MCF 10A (cell line): ENCODE measurements at regions not wholly inside any gene's neighbourhood (a gene's known extent, or its start where the extent isn't known, plus 50 kb on each side); places are given as distances from the start of the nearest gene placed in this dataset.
"Not testable (repeated sequence)": the region's sequence is repeated elsewhere in the genome, so short reads cannot be mapped to it uniquely, and the experiment has no call there.

ENCODE experiments used
- BruUV-seq: library from RNA; stranded (reverse); fragments of 400-500 nt; replicated peaks from 2 replicates; lab custom pipeline; 2021; lab: Mats Ljungman, UMichigan
- CTCF ChIA-PET: fragments of 300-600 bp; sonication (Branson Sonifier 250); formaldehyde crosslinking; extraction: SDS; loops from one replicate; lab custom pipeline; 2021; ENCODE audit warnings: antibody characterized with exemption, inconsistent platforms; lab: Yijun Ruan, JAX
- POLR2A ChIA-PET: fragments of 300-600, 350-650 bp; sonication (Branson Sonifier 250); formaldehyde crosslinking; extraction: SDS; loops from one replicate; lab custom pipeline; 2020; ENCODE audit warnings: antibody characterized with exemption, inconsistent platforms; lab: Yijun Ruan, JAX
- DNase-seq: peaks from one replicate; pipeline ENCODE4 v3.0.0-alpha.2; 2018; ENCODE audit not compliant: unreplicated experiment
- H3K27ac Mint-ChIP-seq: one replicate; pipeline ENCODE4 v1.8.0; 2022; ENCODE audit warnings: mild to moderate bottlenecking, low read depth, mixed read lengths; ENCODE audit not compliant: unreplicated experiment
- H3K27me3 Mint-ChIP-seq: one replicate; pipeline ENCODE4 v1.8.0; 2022; ENCODE audit warnings: mixed read lengths; ENCODE audit not compliant: insufficient read depth, unreplicated experiment
- H3K36me3 Mint-ChIP-seq: one replicate; pipeline ENCODE4 v1.8.0; 2022; ENCODE audit warnings: mild to moderate bottlenecking, moderate library complexity, mixed read lengths; ENCODE audit not compliant: insufficient read depth, unreplicated experiment
- H3K4me1 Mint-ChIP-seq: one replicate; pipeline ENCODE4 v1.8.0; 2022; ENCODE audit warnings: mixed read lengths; ENCODE audit not compliant: insufficient read depth, unreplicated experiment
- H3K4me3 Mint-ChIP-seq: one replicate; pipeline ENCODE4 v1.8.0; 2022; ENCODE audit warnings: mild to moderate bottlenecking, moderate library complexity, mixed read lengths; ENCODE audit not compliant: unreplicated experiment
- H3K9me3 Mint-ChIP-seq: one replicate; pipeline ENCODE4 v1.8.0; 2022; ENCODE audit warnings: mixed read lengths; ENCODE audit not compliant: unreplicated experiment
- intact Hi-C: fragments of 100-400 bp; cut with micrococcal nuclease; formaldehyde crosslinking; loops from 2 replicates; pipeline ENCODE4 v1.14.1; 2022

GRCh38 chrX:90485406-90485805, 563.7 kb downstream of the TGIF2LX start:
- intact Hi-C loops, POLR2A ChIA-PET, H3K4me1 Mint-ChIP-seq, H3K9me3 Mint-ChIP-seq, H3K27ac Mint-ChIP-seq, H3K27me3 Mint-ChIP-seq, DNase-seq, H3K4me3 Mint-ChIP-seq, BruUV-seq, CTCF ChIA-PET, H3K36me3 Mint-ChIP-seq: not testable (repeated sequence)

- H3K27ac Mint-ChIP-seq, POLR2A ChIA-PET, DNase-seq, H3K4me3 Mint-ChIP-seq, intact Hi-C loops, H3K4me1 Mint-ChIP-seq, H3K36me3 Mint-ChIP-seq, BruUV-seq, H3K9me3 Mint-ChIP-seq, H3K27me3 Mint-ChIP-seq, CTCF ChIA-PET: not testable (repeated sequence)
These were observed 599.6 kb downstream of the TGIF2LX start for GRCh38 chrX:90521284-90521683.

GRCh38 chrX:90524383-90524968, 602.8 kb downstream of the TGIF2LX start:
- H3K4me3 Mint-ChIP-seq, intact Hi-C loops, H3K9me3 Mint-ChIP-seq, H3K27me3 Mint-ChIP-seq, H3K36me3 Mint-ChIP-seq, POLR2A ChIA-PET, H3K4me1 Mint-ChIP-seq, H3K27ac Mint-ChIP-seq, BruUV-seq, CTCF ChIA-PET, DNase-seq: not testable (repeated sequence)
